Brain pericyte (primary cell): ENCODE measurements at regions not wholly inside any gene's neighbourhood (a gene's known extent, or its start where the extent isn't known, plus 50 kb on each side); places are given as distances from the start of the nearest gene placed in this dataset.

Experiments
- DNase-seq: peaks from one replicate; pipeline ENCODE4 v3.0.0-alpha.2; 2012; ENCODE audit warnings: low read depth, low spot score

DNA sequence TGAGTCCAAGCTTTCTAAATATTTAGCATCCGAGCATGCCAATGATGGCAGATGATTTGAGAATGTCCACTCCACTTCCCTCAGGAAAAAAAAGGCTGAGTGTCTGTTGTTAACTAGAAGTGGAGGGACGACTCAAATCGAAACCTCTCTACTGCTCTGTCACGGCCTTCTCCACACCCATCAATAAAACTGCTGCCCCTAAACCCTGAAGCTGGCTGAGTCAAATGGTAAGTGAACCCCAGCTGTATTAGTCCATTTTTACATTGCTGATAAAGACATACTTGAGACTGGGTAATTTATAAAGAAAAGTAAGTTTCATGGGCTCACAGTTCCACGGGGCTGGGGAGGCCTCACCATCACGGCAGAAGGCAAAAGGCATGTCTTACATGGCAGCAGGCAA is 707.0 kb downstream of the QKI start:
- no peak for DNase-seq

DNA sequence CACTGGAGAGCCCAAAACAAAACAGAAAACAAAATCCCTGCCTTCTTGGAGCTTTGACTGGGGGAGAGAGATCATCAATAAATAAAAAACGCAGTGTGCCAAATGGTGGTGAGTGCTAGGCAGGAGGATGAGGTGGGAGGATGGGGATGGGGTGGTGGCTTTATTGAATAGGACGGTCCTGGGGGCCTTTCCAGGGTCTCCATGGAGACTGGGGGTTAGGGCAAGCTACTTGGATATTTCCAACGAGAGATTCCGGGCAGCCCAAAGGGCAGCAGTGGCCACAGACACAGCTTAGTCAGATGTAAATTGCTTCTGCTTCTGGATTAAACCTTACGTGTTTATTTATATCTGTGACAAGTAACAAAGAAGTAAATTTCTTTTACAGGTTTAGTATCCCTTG is 700.1 kb downstream of the QKI start:
- no peak for DNase-seq

DNA sequence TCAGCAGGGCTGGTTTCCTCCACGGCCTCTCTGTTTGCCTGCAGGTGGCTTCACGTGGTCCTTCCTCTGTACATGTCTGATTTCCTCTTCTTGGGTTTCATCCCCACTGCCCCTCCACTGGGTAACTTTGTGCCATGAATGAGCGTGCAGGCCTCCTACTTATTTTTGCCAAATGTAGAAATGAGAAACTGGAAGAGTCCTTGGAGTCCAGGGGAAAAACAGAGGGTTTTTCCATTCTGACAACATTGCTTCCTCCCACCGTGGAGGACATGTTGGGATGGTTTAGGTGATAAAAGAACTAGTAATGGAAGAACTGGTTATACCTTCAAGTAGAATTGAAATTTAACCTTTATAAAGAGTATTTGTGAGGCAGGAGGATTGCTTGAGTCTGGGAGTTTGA is 699.5 kb downstream of the QKI start:
- DNase-seq = no peak

DNA sequence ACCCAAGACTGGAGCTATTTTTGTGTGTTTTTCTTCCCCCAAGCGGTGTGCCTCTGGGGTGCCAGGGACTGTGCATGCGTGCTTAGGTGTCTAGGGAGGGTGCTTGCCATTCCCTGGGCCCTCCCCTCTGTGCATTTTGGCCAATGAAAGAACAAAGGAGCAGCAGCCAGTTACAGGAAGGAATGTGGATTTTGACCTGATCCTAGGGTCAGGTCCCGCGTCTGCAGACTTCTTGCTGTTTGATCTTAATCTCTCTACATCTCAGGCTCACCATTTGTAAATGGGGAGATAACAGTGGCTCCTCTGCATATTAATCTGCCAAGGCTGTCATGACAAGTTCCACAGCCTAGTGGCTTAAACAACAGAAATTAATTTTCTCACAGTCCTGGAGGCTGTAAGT is 699.1 kb downstream of the QKI start:
- no peak for DNase-seq

DNA sequence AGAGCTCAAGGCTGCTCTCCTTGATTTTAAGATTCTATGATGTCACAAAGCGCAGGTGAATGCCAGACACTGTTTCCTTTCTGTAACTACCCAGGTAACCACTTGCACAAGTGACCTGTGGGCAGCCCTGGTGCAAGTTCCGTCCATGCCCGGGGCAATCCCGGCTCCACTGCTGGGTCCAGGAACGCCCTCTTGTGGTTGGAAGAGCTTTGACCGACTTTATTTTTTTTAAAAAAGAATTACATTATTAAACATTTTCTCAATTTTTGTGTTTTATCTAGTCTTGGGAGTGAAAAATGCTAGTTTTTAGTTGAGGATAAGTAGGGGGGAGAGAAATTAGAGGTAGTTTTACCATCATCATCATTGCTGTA is 695.2 kb downstream of the QKI start:
- DNase-seq = no peak

DNA sequence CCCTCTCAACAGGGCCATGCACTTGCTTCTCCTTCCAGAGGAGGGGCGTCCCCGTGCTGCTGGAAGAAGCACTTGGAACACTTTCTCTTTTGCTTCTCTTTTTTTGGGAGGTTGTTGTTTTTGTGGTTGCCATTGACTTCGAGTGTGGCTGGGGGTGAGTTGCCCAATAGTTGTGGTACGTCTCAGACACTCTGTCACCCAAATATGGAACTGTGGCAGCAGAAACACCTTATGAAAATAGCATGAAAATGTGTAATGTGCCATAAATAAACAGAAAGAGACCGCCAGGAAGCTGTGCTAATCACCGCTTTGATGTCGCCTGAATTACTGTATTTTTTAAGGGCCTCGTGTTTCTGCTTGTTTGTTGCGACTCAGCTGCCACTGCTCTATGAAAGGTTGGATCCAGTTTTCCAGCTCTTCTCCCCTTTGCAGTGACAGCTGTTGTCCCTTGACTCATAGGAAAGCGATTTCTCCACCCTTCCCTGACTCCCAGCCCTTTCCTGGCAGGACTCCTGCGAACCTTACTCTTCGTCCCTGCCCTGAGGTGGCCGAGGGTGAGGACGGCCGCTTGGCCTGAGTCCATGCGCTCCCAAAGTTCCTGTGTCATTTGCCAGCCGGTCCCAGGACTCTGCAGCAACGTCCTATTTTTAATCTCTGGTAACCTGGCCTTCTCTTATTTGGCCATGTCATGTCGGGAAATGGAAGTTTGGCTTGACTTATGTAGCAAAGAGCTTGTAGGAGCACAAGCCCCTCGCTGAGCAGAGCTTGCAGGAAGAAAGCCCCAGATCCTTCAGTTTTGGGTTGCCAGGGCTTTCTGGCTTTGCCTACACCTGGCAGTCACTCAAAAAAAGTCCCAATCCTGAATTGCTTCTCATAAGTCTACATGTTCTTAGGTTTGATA is 694.6 kb downstream of the QKI start:
- no peak for DNase-seq

DNA sequence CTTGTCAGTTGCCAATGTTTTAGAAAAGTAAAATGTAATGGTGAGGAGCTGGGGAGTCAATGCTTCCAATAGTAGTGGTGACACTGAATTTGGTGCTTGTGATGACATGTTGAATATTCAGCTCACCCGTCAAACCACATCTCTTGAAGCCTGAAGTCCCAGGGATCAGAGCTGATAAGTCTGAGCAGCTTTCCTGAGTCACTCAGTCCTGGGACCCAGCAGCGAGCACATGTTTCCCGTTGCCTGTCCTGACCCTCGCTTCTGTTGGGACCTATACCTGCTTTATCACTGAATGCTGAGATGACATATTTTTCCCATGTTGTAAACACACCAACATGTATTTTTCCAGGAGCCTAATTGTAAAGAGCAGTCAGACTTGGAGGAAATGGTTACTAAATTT is 693.6 kb downstream of the QKI start:
- DNase-seq = no peak

DNA sequence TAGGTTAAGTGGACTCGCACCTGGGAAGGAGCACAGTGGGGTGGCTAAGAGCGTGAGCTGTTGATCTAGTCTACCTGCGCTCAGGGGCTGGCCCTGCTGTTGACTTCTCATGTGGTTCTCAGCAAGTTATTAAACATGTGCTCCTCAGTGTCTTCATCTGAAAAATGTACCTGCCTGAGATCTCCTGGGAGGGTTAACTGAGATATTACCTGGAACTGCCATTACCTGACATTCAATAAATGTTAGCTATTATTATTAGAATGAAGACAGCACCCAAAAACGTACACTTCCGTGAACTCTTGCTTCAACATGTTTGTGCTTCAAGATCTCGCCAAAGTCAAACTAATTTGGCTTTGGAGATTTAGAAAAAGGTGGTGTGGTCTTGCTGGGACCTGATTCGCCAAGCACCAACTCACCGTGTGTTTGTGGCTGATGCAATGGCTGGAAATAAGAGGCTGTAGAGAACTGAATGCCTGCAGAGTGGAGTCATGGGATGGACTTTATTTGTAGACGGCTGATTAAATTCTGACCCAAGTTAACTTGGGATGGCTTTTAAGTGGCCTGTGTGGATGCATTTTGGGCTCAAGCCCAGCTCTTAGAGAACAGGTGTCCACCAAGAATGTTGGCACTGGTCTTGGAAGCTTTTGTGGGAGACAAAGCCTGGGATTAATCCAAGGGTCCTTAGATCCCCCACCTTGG is 692.9 kb downstream of the QKI start:
- DNase-seq = no peak

DNA sequence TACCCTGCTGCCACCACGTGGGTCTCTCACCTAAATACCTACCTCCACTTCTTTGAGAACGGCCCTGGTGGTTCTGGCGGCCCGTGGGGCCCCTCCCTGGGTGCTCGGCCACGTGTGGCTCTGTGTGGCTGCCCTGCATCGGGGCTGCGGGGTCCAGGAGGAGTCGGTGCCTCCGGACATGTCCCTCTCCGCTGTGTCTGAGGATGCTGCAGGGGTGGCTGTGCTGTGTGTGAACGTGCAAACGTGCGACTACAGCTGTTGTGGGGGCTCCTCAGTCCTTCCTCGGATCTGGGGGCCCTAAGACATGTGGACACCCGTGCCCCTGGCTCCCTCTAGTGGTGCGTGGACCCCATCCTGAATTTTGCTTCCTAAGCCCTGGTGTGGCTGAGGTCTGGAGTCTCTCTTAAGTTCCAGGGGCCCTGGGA is 691.8 kb downstream of the QKI start:
- DNase-seq = no peak

DNA sequence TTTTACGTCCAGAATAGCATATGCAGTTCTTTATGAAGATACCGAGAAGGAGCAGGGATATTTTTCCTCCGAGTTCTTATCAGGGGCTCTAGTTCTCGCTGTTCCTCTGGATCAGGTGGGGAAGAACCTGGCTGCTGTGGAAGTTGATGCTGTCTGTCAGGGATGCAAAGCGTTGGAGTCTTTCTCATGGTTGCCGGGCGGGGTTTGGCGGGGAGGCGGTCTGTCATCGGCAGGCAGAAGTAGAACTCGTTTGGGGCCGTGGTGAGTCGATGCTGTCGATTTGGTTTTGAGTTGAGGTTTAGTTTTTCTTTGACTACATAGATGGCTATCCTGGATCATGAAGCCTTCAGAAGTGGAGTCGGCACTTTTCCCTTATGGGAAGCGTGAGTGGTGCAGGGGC is 691.2 kb downstream of the QKI start:
- no peak for DNase-seq

DNA sequence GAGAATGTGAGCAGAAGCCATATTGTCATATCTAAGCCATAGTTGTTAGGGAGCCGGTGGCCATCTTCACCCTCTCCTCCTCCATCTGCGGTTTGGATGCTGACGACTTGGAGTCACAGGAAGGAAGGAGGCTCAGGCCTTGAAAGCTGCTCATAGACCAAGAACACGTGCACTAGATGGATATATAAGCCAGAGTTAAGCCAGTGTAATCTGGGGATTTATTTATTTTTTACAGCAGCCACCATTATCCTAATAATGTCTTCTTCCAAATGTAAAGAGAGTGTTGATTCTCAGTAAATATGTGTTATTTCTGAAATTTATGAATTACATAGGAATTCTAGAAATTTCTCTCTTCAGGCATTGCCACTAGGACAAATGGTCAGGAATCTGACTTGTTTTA is 689.9 kb downstream of the QKI start:
- DNase-seq = no peak

DNA sequence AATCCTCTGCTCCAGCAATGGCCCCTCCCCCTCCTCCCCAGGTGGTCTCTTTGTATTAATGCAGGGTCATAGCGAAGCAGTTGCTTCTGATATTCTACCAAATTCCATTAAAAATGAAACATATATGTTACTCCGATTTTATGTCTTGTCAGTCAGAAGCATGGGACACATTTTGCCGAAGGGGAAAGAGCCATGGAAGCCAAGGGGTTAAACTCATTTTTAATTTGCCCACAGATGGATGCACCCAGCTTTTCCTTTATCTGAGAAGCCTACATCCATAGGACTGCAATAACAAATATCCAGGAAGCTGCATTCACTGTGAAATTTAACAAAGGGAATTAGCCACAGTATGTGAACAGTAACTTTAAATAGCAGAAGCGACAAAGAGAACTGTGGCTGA is 688.2 kb downstream of the QKI start:
- no peak for DNase-seq

DNA sequence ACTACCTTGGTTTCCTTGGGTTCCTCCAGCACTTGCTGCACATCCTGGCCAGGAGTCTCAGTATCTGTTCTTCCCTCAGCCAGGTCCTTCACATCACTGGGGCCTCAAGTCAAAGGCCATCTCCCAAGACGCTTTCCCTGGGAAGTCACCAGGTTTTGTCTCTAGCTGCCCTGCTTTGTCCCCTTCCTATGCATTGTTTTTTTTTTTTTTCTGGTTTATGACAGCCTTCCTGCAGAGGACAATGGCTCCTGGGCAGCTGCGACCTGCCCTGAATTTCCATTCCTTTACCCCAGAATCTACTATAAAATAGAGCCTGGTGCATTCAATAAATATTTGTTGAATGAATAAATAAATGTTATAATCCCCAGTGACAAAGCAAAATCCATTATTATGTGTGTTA is 687.3 kb downstream of the QKI start:
- no peak for DNase-seq

DNA sequence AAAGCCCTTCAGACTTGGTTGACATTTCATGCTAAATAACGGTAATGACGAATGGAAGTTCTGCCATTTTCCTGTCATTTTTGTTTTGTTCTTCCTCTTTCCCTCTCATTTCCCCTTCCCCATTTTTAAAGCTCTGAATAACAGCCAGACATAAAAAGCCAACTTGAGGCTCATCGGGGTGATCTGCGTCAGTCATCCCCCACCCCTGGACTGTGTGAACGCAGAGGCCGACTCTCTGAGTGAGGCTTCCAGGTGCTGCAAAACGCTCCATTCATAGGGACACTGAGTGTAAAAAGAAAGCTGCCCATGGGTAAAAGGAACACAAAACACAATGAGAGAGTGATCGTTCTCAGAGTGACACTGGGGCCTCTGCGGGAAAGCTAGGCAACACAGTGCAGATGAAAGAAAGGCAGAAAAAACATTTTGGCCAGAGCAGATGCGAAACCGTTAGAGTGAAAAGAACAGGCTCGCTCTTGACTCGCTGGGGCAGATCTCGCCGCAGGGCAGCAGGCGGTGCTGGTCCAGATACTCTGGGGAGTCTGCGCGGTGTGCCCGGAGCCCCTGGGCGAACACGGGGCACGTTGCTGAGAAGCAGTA is 684.8 kb downstream of the QKI start:
- no peak for DNase-seq

DNA sequence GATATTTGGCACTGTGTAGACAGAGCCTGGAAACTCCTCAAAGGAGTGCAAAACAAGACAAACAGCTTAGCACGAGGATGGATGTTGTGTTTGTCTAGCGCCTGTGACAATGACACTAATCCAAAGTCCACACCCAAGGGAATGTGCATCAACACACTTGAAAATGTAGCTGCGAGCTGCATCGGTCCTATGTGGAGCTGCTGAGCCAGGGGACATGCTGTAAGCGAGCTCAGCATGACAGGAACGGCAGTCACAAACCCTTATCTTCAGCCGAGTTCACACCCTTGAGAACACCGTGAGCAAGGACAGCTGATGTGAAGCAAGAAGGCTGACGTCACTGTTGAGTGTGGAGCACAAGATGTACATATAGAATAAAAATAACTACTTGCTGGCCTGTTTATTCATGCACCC is 684.3 kb downstream of the QKI start:
- no peak for DNase-seq

DNA sequence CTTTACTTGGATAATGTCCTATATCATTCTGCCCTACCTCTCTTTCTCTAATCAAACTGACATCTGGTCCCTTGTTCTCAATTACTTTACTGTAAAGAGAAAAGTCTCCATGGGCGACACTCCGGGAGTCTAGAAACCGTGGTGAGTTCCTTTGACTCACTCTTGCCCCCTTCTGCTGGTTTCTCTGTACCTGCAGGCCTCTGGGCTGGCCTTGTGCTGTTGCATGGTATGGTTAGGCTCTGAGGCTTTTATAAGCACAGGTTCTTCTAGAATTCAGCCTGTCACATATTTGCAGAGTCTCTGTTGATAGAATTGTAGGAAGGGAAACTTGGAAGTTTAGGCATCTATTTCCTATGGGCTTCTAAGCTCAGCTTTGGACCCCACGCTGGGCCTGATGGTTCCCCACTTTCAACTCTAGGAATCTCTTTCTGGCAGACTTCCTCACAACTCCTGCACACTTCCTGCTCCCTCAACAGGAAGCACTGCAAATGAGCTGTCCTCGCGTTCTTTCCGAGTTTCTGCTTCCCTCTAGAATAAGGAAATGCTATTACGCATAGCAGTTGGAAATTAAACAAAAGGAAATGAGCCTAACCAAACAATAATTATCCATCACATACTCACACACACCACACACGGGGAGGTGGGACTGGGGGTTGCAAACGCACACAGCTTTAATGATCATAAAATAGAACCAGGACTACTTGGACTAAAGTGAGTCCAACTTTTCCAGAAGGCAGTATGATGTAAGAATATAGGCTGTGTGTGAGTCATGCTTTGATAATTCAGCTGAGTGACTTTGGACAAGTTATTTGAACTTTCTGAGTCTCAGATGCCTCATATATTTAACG is 683.3 kb downstream of the QKI start:
- no peak for DNase-seq

DNA sequence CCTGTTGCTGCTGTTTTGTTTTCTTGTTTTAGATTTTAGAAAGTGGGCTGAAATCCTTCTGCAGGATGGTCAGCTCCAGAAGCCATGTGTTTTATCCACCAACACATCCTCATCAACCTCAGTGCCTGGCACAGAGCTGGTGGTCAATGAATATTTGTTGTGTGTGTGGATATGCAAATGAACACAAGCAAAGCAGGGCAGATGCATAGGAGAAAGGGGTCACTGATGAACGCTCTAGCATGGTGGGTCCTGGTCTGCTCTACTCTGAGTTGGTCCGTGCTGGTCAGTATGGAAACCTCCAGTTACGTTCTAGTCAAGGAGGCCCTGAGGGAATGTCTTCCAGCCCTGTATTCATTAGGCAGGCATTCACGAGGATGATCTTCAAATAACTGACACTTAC is 682.5 kb downstream of the QKI start:
- DNase-seq = no peak

DNA sequence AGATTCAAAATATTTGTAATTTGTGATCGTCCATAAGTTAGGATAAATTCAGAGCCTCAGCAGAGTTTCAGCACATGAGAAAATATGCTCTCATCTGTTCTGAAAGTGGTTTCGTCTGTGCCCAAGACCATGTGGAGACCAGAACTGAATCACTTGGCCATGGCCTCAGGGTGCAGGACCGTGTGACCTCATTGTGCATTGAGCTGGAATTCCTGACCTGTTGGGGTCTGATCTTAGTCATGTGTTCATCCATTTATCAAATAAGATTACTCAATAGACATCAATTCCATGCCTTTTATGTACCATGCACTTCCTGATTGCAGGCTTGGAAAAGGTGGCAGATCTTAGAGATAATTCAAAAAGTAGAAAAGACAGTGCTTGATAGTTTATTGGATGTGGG is 680.5 kb downstream of the QKI start:
- DNase-seq = no peak

DNA sequence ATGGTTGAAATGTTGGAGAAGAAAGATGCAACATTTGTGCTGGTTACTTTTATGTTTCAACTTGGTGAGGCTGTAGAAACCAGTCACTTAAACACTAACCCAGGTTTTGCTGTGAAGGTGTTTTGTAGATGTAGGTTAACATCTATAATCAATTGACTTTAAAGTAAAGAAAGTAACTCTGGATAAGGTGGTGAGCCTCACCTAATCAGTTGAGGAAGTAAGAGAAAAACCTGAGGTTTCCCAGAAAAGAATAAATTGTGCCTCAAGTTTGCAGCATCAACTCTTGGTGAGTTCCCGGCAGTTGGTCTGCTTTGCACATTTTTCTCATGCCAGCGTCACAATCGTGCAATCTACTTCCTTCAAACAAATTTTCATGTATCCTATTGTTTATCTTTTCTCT is 673.4 kb downstream of the QKI start:
- DNase-seq = no peak

DNA sequence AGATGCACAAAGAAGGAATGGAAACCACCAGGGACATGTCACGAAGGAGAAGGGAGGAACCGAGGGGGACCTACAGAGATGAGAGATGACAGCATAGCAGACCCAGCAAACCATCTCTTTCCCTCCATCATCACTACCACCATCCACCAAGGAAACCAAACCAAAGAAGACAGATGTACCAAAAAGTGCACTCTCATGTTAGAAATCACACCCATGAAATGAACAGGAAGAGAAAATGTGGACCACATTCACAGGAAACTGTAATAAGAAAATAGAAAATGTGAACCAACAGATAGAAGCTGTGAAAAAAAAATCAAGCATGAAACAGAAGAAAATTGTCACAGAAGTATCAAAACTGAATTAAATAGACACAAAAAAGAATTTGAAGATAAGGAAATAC is 672.7 kb downstream of the QKI start:
- DNase-seq = no peak

DNA sequence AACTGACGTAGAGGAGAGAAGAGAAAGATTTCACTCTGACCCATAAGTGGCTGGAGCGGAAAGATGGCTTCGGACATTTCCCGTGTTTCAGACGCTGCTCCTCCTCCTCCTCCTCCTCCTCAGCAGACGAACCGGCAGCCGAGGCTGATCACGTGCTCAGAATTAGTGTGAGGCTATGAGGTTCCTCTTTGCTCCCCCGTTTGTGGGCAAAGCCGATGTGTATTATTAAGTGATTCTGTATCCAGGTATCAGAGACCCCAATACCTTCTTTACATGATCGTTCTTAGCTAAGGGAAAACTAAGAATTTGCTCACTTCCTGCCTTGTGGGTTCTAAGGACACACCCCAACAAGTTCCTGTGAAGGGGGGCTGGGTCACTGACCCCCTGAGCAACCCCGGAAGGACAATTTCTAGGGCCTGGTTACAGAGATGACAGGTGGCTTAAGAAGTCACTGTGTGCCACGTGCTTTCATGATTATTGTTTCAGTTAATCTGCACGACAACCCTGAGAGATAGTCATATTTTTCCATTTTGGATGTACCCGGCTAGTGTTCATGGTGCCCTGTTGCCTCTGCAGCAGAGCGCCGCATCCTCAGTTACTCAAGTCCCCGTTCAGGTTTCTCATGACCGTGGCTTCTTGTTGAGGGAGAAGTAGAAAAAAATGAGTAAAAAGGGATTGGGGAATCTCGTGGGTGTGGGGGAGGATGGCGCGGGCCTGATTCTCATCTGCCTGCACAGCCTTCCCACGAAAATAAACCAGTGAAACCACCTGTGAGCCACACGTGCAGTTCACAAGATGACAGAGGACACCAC is 671.8 kb downstream of the QKI start:
- DNase-seq = no peak
